GM12873 (cell line): ENCODE measurements at regions not wholly inside any gene's neighbourhood (a gene's known extent, or its start where the extent isn't known, plus 50 kb on each side); places are given as distances from the start of the nearest gene placed in this dataset.

Experiments used
- TF ChIP-seq, protein P1 (sequence below): IDR thresholded peaks from 2 replicates; pipeline ENCODE4 v1.5.1; 2012; ENCODE audit warnings: low read depth, mild to moderate bottlenecking, moderate library complexity, low read length, control low read depth; ENCODE audit not compliant: insufficient read depth; ENCODE audit errors: missing control alignments

DNA sequence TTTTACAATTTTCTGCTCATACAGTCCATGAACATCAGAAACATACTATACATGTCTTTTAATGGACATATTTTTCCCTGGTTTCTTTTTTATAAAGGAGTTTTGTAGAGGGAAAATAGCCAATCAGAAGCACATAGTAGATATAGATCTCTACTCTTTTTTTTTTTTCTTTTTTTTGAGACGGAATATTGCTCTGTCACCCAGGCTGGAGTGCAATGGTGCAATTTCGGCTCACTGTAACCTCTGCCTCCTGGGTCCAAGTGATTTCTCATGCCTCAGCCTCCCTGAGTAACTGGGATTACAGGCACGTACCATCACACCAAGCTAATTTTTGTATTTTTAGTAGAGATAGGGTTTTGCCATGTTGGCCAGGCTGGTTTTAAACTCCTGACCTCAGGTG is 83.2 kb upstream of the MGAT5 start:
- TF ChIP-seq, protein P1, sequence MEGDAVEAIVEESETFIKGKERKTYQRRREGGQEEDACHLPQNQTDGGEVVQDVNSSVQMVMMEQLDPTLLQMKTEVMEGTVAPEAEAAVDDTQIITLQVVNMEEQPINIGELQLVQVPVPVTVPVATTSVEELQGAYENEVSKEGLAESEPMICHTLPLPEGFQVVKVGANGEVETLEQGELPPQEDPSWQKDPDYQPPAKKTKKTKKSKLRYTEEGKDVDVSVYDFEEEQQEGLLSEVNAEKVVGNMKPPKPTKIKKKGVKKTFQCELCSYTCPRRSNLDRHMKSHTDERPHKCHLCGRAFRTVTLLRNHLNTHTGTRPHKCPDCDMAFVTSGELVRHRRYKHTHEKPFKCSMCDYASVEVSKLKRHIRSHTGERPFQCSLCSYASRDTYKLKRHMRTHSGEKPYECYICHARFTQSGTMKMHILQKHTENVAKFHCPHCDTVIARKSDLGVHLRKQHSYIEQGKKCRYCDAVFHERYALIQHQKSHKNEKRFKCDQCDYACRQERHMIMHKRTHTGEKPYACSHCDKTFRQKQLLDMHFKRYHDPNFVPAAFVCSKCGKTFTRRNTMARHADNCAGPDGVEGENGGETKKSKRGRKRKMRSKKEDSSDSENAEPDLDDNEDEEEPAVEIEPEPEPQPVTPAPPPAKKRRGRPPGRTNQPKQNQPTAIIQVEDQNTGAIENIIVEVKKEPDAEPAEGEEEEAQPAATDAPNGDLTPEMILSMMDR: no peak

DNA sequence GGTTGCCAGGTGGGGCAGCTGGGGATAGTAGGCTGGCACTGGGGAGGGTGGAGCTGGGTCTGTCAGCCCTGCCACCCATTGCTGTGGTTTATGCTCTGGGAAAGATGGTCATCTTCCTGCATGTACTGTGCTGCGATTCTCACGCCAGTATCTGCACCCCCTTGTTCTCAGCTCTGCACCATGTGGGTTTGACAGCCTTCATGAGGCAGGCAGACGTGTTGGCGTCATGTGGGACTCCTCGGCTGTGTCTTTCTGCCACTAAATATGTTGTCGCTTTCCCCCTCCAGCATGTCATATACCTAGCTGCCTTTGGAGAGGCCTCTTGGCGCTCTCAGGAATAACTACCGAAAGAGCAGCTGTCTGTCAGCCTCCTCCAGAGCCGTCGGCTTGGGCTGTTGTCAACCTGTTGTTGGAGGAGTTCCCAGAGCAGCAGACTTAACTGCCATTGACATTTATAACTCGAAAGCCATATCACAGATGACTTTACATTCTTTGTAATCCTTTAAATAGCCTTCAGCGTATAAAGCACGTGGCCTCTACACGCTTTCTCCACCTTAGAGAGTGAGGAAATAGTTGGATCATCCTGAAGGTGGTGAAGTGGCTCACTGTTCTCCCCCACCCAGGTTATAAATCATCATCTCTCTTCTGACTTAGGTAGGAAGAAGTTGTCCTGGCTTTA is 80.4 kb upstream of the MGAT5 start:
- TF ChIP-seq, protein P1: no peak

DNA sequence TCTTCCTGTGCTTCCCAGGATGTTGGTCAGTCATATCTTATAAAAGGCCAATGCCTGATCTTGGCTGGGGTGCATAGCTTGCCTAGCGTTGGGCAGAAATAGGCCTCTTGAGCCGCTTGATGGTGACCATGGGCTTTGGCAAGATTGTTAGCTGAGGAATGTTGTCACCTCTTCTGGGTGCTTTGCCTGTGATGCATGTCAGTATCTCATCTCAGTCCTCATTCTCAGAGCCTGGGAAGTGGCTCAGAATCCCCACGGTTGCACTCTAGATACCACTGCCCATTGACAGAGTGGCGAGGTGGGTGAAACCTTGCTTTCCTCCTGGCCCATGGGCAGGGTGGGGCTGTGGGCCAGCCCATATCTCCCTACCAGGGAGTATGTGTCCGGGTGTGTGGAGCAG is 79.2 kb upstream of the MGAT5 start:
- TF ChIP-seq, protein P1: no peak

DNA sequence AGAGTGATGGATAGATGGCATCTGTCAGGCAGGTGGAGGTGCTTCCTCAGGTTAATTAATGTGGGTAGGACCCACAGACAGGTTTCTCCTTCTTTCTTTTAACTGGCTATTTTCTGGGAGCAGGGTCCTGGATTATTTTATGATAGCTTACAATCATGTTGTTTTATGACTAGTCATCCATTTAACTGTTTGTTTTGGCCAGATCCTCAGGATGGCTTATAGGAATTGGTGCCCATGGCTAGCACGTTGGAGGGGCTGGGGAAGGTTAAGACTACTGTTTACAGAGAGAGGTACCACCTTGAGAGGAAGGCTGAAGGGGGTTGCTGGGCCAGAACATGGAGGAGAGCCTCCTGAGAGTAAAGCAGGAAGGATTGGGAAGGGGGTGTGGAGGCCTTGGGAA is 78.0 kb upstream of the MGAT5 start:
- TF ChIP-seq, protein P1: no peak

DNA sequence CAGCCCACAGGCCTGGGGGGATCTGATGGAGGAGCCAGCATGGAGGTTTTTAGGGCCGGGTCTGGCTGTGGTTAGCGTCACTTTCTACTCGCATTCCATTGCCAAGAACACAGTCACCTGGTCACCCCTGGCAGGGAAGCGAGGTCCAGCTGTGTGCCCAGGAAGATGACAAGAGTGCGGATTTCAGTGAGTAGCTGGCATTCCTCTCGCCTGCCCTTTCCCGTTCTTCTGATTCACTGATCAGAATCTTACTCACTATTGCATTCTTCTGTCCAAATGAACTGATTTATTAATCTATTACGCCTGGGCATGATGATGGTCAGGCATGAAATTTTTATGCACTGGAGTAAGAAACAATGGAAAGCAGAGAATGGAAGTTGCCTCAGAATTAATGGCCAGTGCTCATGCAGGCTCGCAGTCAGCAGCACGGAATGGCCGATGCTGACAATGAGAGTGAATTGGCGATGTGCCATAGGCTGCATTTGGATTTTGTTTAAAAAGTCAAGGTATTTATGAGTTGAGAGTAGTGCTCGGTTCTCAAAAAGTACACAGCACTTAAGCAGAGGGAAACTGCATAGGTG is 76.4 kb upstream of the MGAT5 start:
- TF ChIP-seq, protein P1: no peak

DNA sequence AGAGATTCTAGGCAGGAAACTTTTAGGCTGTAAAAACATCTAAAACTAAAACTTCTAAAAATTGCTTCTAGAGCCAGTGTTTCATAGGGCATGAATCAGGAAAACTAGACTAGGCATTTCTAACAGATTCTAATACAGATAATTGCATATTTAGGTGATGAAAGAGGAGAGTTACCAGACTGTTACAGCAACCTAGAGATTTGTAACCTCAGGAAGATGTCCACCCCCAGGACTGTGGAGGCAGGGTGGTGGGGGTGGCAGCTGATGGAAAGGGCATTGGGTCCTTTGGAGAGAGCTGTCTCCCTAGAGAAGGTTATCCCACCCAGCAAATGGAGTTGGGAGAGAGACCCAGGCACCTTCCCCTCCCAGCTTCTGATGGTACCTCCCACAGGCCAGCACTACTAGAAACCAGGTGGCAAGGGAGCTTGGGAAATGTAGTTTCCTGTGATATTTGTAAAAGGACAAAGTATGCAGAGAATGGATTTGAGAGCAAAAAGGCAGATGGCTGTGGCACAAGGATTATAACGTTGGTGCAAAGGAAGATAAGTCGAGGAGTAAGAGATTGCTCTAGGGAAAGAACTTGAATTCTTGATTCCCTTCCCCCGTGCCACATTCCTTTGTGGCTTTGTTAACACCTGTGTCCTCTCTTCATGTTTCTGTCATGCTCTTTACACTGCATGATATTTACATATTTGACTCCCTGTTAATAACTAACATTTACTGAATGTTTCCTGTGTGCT is 75.6 kb upstream of the MGAT5 start:
- TF ChIP-seq, protein P1: no peak

DNA sequence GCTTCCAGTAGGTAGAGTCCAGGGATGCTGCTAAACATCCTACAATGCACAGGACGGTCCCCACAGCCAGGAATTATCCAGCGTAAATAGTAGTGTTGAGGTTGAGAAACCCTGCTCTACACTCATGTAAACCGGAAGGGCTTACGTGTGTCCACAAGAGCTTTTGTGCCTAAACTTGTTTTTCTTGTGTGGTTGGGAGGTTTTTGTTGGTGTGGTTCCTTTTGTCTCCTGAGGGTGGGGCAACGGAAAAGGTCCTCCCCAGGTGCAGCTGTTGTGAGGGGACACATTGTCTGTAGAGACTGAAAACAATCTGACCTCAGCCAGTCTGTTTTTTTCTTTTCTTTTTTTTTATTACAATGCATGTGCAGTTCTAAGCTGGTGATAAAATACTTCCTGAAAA is 72.7 kb upstream of the MGAT5 start:
- TF ChIP-seq, protein P1: peak; percentile 26
